ENCODE measurements at regions not wholly inside any gene's neighbourhood (a gene's known extent, or its start where the extent isn't known, plus 50 kb on each side); places are given as distances from the start of the nearest gene placed in this dataset.
A peak's percentile ranks its signal among the peaks of the same experiment; 100 is the strongest.

GRCh38 chr1:83515578-83516154, 483.3 kb downstream of the TTLL7 start:
- DNase-seq = no peak
- Histone ChIP-seq H3K4me1 (ENCODE audit: control insufficient read depth, insufficient read depth, low read length) (no peaks in the 10 kb centered on the region), H3K27ac (ENCODE audit: low read length) (no peak overlapping the region), H3K27me3 (ENCODE audit: control insufficient read depth, insufficient read depth, low read length) (no peaks in the 10 kb centered on the region), H3K4me3 (ENCODE audit: low read length) (no peak overlapping the region), H3K36me3 (ENCODE audit: control insufficient read depth, insufficient read depth, low read length) (no peaks in the 10 kb centered on the region), H3K9me3 (ENCODE audit: control insufficient read depth, low read depth, low read length) (no peaks in the 10 kb centered on the region)
- WGBS (ENCODE audit: insufficient coverage, low lambda C conversion rate) = 67% methylated on average over 1 of the region's 6 CpGs

GRCh38 chr1:83512373-83513193, 486.3 kb downstream of the TTLL7 start:
- 0% methylated on average over 1 of the region's 2 CpGs for WGBS (ENCODE audit: insufficient coverage, low lambda C conversion rate)
- Histone ChIP-seq H3K9me3 (ENCODE audit: control insufficient read depth, low read depth, low read length) (no peaks in the 10 kb centered on the region), H3K36me3 (ENCODE audit: control insufficient read depth, insufficient read depth, low read length) (no peaks in the 10 kb centered on the region), H3K4me3 (ENCODE audit: low read length) (no peak overlapping the region), H3K27ac (ENCODE audit: low read length) (no peak overlapping the region), H3K4me1 (ENCODE audit: control insufficient read depth, insufficient read depth, low read length) (no peaks in the 10 kb centered on the region), H3K27me3 (ENCODE audit: control insufficient read depth, insufficient read depth, low read length) (no peaks in the 10 kb centered on the region)
- DNase-seq = no peak

- WGBS (ENCODE audit: insufficient coverage, low lambda C conversion rate) = 50% methylated on average over 1 of the region's 2 CpGs
These were observed 487.7 kb downstream of the TTLL7 start for GRCh38 chr1:83511146-83511726.

GRCh38 chr1:83509301-83509781, 489.6 kb downstream of the TTLL7 start:
- H3K4me1 ChIP-seq (ENCODE audit: control insufficient read depth, insufficient read depth, low read length) = no peaks in the 10 kb centered on the region
- H3K36me3 ChIP-seq (ENCODE audit: control insufficient read depth, insufficient read depth, low read length) = no peaks in the 10 kb centered on the region
- no peaks in the 10 kb centered on the region for H3K9me3 ChIP-seq (ENCODE audit: control insufficient read depth, low read depth, low read length)
- DNase-seq = peak in 1 of 2 donors; percentile 10
- H3K27ac ChIP-seq (ENCODE audit: low read length) = no peak overlapping the region
- no peaks in the 10 kb centered on the region for H3K27me3 ChIP-seq (ENCODE audit: control insufficient read depth, insufficient read depth, low read length)
- no CpG with 5 or more reads among the region's 2 CpGs for WGBS (ENCODE audit: insufficient coverage, low lambda C conversion rate)
- no peak overlapping the region for H3K4me3 ChIP-seq (ENCODE audit: low read length)

More at GRCh38 chr1:83511146-83511726, 487.7 kb downstream of the TTLL7 start:
- H3K36me3 ChIP-seq (ENCODE audit: control insufficient read depth, insufficient read depth, low read length) = no peaks in the 10 kb centered on the region
- H3K4me3 ChIP-seq (ENCODE audit: low read length) = no peak overlapping the region
- H3K4me1 ChIP-seq (ENCODE audit: control insufficient read depth, insufficient read depth, low read length) = no peaks in the 10 kb centered on the region
- no peak for DNase-seq
- no peak overlapping the region for H3K27ac ChIP-seq (ENCODE audit: low read length)
- H3K27me3 ChIP-seq (ENCODE audit: control insufficient read depth, insufficient read depth, low read length) = no peaks in the 10 kb centered on the region
- H3K9me3 ChIP-seq (ENCODE audit: control insufficient read depth, low read depth, low read length) = no peaks in the 10 kb centered on the region

- H3K4me3 ChIP-seq (ENCODE audit: low read length) = no peak overlapping the region
- DNase-seq = peak in 1 of 2 donors; percentile 14
- no peaks in the 10 kb centered on the region for H3K36me3 ChIP-seq (ENCODE audit: control insufficient read depth, insufficient read depth, low read length)
- no peaks in the 10 kb centered on the region for H3K27me3 ChIP-seq (ENCODE audit: control insufficient read depth, insufficient read depth, low read length)
- H3K9me3 ChIP-seq (ENCODE audit: control insufficient read depth, low read depth, low read length) = no peaks in the 10 kb centered on the region
- no peaks in the 10 kb centered on the region for H3K4me1 ChIP-seq (ENCODE audit: control insufficient read depth, insufficient read depth, low read length)
- H3K27ac ChIP-seq (ENCODE audit: low read length) = no peak overlapping the region
- 45% methylated on average over 2 of the region's 3 CpGs for WGBS (ENCODE audit: insufficient coverage, low lambda C conversion rate)
These were observed 490.3 kb downstream of the TTLL7 start for GRCh38 chr1:83508485-83509151.

GRCh38 chr1:83505148-83505547, 493.8 kb downstream of the TTLL7 start:
- DNase-seq = no peak
- Histone ChIP-seq H3K36me3 (ENCODE audit: control insufficient read depth, insufficient read depth, low read length) (no peaks in the 10 kb centered on the region), H3K4me1 (ENCODE audit: control insufficient read depth, insufficient read depth, low read length) (no peaks in the 10 kb centered on the region), H3K9me3 (ENCODE audit: control insufficient read depth, low read depth, low read length) (no peaks in the 10 kb centered on the region), H3K27me3 (ENCODE audit: control insufficient read depth, insufficient read depth, low read length) (no peaks in the 10 kb centered on the region), H3K27ac (ENCODE audit: low read length) (no peak overlapping the region), H3K4me3 (ENCODE audit: low read length) (no peak overlapping the region)
- 67% methylated on average over 1 of the region's 1 CpG for WGBS (ENCODE audit: insufficient coverage, low lambda C conversion rate)

GRCh38 chr1:83503153-83503552, 495.8 kb downstream of the TTLL7 start:
- DNase-seq = no peak
- no peak overlapping the region for H3K27ac ChIP-seq (ENCODE audit: low read length)
- WGBS (ENCODE audit: insufficient coverage, low lambda C conversion rate) = 94% methylated on average over 3 of the region's 3 CpGs

GRCh38 chr1:83500987-83501591, 497.8 kb downstream of the TTLL7 start:
- 38% methylated on average over 1 of the region's 1 CpG for WGBS (ENCODE audit: insufficient coverage, low lambda C conversion rate)
- Histone ChIP-seq H3K27ac (ENCODE audit: low read length) (no peak overlapping the region), H3K9me3 (ENCODE audit: control insufficient read depth, low read depth, low read length) (no peaks in the 10 kb centered on the region), H3K4me1 (ENCODE audit: control insufficient read depth, insufficient read depth, low read length) (no peaks in the 10 kb centered on the region), H3K36me3 (ENCODE audit: control insufficient read depth, insufficient read depth, low read length) (no peaks in the 10 kb centered on the region), H3K27me3 (ENCODE audit: control insufficient read depth, insufficient read depth, low read length) (no peaks in the 10 kb centered on the region), H3K4me3 (ENCODE audit: low read length) (no peak overlapping the region)
- no peak for DNase-seq

More at GRCh38 chr1:83503153-83503552, 495.8 kb downstream of the TTLL7 start:
- Histone ChIP-seq H3K4me1 (ENCODE audit: control insufficient read depth, insufficient read depth, low read length) (no peaks in the 10 kb centered on the region), H3K36me3 (ENCODE audit: control insufficient read depth, insufficient read depth, low read length) (no peaks in the 10 kb centered on the region), H3K9me3 (ENCODE audit: control insufficient read depth, low read depth, low read length) (no peaks in the 10 kb centered on the region), H3K27me3 (ENCODE audit: control insufficient read depth, insufficient read depth, low read length) (no peaks in the 10 kb centered on the region), H3K4me3 (ENCODE audit: low read length) (no peak overlapping the region)

GRCh38 chr1:83500531-83500930, 498.4 kb downstream of the TTLL7 start:
- no peak for DNase-seq
- no peaks in the 10 kb centered on the region for H3K36me3 ChIP-seq (ENCODE audit: control insufficient read depth, insufficient read depth, low read length)
- WGBS (ENCODE audit: insufficient coverage, low lambda C conversion rate) = no CpG with 5 or more reads among the region's 1 CpG
- H3K4me1 ChIP-seq (ENCODE audit: control insufficient read depth, insufficient read depth, low read length) = no peaks in the 10 kb centered on the region
- H3K9me3 ChIP-seq (ENCODE audit: control insufficient read depth, low read depth, low read length) = no peaks in the 10 kb centered on the region
- no peak overlapping the region for H3K27ac ChIP-seq (ENCODE audit: low read length)
- H3K27me3 ChIP-seq (ENCODE audit: control insufficient read depth, insufficient read depth, low read length) = no peaks in the 10 kb centered on the region
- H3K4me3 ChIP-seq (ENCODE audit: low read length) = no peak overlapping the region

- no peak overlapping the region for H3K27ac ChIP-seq (ENCODE audit: low read length)
- H3K27me3 ChIP-seq (ENCODE audit: control insufficient read depth, insufficient read depth, low read length) = no peaks in the 10 kb centered on the region
- DNase-seq = no peak
- H3K36me3 ChIP-seq (ENCODE audit: control insufficient read depth, insufficient read depth, low read length) = no peaks in the 10 kb centered on the region
- 65% methylated on average over 2 of the region's 3 CpGs for WGBS (ENCODE audit: insufficient coverage, low lambda C conversion rate)
- no peaks in the 10 kb centered on the region for H3K4me1 ChIP-seq (ENCODE audit: control insufficient read depth, insufficient read depth, low read length)
- no peak overlapping the region for H3K4me3 ChIP-seq (ENCODE audit: low read length)
- H3K9me3 ChIP-seq (ENCODE audit: control insufficient read depth, low read depth, low read length) = no peaks in the 10 kb centered on the region
These were observed 498.9 kb downstream of the TTLL7 start for GRCh38 chr1:83499998-83500397.
